HG03575 (cell line): ENCODE measurements at regions not wholly inside any gene's neighbourhood (a gene's known extent, or its start where the extent isn't known, plus 50 kb on each side); places are given as distances from the start of the nearest gene placed in this dataset.
"Not testable (repeated sequence)": the region's sequence is repeated elsewhere in the genome, so short reads cannot be mapped to it uniquely, and the experiment has no call there.

Experiments
- ATAC-seq: cut with Tn5 transposase; IDR thresholded peaks from one replicate; pipeline ENCODE4 v1.9.1; 2021; ENCODE audit not compliant: unreplicated experiment, insufficient number of reproducible peaks, low FRiP score; ENCODE audit errors: extremely low read depth

DNA sequence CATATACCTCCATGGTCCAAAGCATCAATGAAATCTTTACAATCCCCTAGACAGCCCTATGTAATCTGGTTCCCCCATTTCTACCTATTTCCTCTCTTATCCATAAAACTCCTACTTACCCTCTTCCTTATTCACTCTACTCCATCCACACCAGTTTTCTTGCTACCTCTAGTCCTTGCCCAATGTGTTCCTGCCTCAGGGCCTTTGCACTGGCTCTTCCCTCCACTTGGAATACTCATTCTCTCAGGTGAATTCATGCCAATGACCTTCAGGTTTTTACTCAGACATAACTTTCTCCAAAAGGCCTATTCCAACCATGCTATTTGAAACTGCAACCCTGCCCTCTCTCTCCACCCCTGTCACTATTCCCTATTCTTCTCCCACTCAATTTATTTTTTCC, 138.7 kb upstream of the KRR1 start:
- ATAC-seq = no peak

- no peak for ATAC-seq
Observed at GRCh38 chr12:75648856-75649255, 137.4 kb upstream of the KRR1 start.

- no peak for ATAC-seq
Observed at GRCh38 chr12:75646329-75647210, 135.2 kb upstream of the KRR1 start.

DNA sequence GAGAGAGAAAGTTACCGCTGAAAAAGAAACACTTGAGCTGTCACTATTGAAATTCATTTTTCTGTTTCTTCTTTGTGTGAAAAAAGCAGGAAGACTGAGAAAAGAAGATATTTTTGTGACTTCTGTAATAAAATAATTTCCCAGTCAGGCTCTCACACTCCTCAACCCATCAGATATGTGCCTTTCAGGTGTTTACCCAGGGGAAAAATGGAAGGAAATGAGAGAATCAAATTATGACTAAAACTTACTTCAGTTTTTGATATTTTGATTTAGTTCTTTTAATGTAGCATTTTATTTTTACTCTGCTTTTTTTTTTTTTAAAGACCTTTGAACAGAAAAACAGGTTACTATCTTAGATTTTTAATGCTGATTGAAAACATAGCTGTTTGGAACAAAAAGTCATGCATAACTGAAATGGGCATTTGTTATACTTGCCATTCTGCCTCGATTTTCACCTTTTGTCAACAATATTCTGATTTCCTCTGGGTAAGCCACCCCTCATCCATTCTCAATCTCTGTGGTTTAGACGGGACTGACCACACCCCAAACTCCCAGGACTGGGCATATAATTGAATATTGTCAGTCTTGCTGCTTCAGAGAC, 133.2 kb upstream of the KRR1 start:
- no peak for ATAC-seq

DNA sequence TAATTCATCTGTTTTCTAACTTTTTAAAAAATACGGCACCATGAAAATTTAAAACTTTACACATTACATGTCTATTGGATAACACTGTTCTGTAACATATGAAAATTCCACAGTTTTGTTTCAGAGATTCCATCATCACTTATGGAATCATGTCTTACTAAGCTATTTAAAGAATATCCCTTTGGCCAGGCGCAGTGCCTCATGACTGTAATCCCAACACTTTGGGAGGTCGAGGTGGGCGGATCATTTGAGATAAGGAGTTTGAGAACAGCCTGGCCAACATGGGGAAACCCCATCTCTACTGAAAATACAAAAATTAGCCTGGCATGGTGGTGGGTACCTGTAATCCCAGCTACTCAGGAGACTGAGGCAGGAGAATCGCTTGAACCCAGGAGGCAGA, 131.7 kb upstream of the KRR1 start:
- ATAC-seq = not testable (repeated sequence)

DNA sequence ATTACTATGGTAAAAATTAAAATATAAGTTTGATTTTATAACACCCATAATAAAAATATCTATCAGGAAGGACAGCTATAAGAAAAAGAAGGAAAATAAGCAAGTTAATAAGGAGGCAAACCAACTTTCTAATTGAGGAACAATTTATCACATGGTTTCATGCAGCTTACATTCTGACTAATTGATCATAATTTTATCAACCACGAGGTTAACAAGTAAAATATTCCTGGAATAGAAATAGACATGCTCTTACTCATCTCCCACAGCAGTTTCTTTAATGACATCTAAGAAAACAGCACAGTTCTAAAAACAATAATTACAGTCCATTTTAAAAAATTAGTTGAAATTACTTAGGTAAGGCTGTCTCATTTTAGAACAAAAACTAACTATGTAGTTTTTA, 130.8 kb upstream of the KRR1 start:
- ATAC-seq = no peak

DNA sequence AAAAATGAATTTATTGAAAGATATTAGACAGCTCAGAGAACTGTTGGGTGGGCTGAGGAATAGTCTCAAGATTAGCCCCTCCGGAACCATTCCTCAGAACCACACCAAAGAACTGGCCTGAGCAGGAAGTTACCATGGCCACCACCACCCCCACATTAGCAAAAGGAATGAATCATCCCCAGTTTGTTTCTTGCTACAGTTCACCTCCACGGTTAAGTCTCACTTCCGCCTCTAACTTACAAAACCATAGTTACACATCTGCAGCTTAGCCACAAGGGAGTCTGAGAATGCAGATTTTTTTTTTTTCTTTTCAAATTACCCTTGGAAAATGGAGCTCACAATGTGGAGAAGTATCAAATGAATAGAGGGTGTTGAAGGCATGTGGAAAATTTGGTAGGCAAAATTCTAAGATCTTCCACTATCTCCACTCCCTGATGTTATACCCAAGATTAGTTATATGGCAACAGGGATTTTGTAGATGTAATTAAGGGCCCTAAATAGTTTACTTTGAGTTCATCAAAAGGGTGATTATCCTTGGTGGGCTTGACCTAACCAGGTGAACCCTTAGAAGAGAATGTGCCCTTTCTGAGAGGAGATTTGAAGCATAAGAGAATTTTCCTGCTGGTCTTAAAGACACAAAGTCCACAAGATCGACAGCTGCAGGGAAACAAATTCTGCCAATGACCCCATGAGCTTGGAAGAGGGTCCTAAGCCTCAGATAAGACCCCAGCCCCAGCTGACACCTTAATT, 129.8 kb upstream of the KRR1 start:
- peak; percentile 98 for ATAC-seq

DNA sequence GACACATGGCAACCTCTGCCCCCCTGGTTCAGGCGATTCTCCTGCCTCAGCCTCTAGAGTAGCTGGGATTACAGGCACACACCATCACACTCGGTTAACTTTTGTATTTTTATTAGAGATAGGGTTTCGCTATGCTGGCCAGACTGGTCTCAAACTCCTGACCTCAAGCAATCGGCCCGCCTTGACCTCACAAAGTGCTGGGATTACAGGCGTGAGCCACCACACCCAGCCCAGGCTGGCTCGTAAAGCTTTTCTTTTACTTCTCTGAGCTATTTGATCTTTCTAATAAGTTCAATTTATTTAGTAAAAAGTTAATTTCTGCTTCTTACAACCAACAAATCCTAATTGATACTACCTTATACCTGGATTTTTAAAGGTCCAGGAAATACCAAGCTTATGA, 127.4 kb upstream of the KRR1 start:
- no peak for ATAC-seq

DNA sequence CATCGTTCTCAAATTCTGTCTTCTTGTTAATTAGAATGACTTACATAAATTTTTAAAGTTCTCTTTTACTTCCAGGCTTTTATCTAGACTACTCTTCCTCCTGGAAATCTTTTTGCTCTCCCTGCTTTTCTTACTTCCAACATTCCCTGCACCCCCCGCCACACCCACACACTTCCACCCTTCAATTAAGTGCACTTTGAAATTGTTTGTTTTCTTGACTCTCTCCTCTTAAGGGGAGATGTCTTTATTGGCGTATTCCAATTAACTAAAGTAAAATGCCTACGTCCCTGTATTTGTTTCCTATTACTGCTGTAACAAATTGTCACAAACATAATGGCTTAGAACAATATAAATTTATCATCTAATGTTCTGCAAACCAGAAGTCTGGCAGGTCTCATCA, 125.2 kb upstream of the KRR1 start:
- no peak for ATAC-seq

DNA sequence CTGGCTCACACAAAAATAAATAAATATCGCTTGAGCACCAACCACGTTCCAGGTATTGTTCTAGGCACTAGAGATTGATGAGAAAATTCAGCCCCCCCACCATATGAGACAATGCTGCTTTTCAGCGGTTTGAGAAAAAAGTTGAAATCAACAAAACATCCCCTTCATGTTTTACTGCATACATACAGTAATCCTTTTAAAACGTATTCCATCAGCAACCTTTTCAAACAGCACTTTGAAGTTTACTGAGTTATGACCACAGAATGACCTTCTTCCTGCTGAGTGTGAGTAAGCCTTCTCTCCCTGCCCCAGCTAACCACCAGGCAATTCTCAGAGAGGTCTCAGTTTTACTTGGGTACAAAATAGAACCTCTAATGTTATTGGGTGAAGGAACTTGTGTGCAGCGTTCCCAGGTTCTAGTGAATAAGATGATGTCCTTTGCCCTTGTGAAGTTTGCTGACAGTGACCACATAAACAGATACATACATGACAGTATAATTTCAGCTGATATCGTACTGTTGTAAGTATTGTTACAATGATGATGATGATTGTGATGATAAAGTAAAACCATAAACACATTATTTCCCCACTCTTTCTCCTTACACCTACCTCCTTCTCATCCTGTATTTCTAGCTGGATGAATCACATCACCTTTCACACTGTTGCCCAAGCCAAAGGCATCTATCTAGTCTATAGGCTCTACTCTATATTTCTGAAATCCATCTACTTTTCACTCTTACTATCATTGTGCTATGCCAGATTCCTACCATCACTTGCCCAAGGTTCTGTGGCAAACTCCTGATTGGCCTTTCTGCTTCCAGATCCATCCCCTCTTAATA, 124.4 kb upstream of the KRR1 start:
- no peak for ATAC-seq

- ATAC-seq = no peak
Observed at GRCh38 chr12:75634244-75635222, 123.1 kb upstream of the KRR1 start.

GRCh38 chr12:75633789-75634188, 122.4 kb upstream of the KRR1 start:
- ATAC-seq = no peak

GRCh38 chr12:75632442-75632841, 121.0 kb upstream of the KRR1 start:
- no peak for ATAC-seq

- no peak for ATAC-seq
Observed at GRCh38 chr12:75631831-75632230, 120.4 kb upstream of the KRR1 start.

GRCh38 chr12:75630091-75630490, 118.7 kb upstream of the KRR1 start:
- no peak for ATAC-seq

DNA sequence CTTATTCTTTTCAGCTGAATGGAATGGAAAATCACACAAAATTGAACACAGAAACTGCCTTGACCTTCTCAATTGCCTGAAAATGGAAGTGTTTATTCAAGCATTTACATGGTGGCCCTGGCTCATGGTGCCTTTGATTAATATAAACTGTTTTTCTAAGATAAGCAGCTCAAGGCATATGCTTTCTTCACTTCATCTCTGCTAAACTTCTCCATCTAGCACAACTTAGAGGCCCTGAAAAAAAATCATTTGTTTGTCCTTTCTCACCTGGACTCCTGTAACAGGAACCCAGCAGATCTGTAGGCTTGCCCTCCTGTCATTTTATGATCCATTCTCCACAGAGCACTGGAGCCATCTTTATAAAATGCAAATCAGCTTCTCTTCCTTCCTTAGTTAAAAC, 117.5 kb upstream of the KRR1 start:
- ATAC-seq = no peak

- ATAC-seq = no peak
Observed at GRCh38 chr12:75628511-75628910, 117.1 kb upstream of the KRR1 start.

DNA sequence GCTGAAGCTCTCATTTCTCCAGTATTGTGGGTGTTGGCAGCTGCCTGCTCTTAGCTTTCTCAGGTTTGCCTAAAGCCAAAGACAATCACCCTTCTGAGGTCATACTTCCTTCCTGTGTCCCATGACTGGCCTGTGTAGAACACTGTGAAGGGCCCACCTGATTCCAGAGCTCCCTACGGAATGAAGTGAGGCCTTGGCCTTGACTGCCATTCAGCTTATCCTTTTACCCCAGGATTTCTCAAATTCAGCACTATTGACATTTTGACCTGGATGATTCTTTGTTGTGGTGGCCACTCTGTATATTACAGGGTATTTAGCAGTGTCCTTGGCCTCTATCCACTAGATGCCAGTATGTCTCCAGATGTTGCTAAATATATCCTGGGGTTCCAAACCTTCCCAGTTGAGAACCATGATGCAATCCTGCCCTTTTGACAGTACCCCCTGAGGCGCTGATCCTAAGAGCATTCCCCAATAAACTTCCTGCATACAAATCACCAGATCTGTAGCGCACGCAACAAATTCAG, 112.3 kb upstream of the KRR1 start:
- ATAC-seq = no peak
